Omental fat pad (tissue), 3 donors: ENCODE measurements at regions not wholly inside any gene's neighbourhood (a gene's known extent, or its start where the extent isn't known, plus 50 kb on each side); places are given as distances from the start of the nearest gene placed in this dataset.

Experiments used
- ATAC-seq: fragments of 150-250 bp; one replicate; pipeline ENCODE4 v1.9.1; 2016; ENCODE audit warnings: mild to moderate bottlenecking, moderate library complexity; ENCODE audit not compliant: low FRiP score
- DNase-seq: peaks from one replicate; pipeline ENCODE4 v3.0.0-alpha.2; 2019; ENCODE audit warnings: low spot score
- CTCF ChIP-seq, 3 donors: fragments of 450-650 bp; IDR thresholded peaks; one replicate each; pipeline ENCODE4 v1.5.1; 2016 to 2017; ENCODE audit warnings: antibody characterized with exemption in 3 of 3, mild to moderate bottlenecking in 3 of 3, moderate library complexity in 2 of 3

GRCh38 chr12:40505327-40505726, 186.9 kb upstream of the CNTN1 start:
- no peak for TF ChIP-seq CTCF (IDR thresholded peaks at IDR 0.05)
- ATAC-seq: no peak
- no peak for DNase-seq

- TF ChIP-seq CTCF (IDR thresholded peaks at IDR 0.05): no peak
- no peak for DNase-seq
- ATAC-seq: no peak
Measured at GRCh38 chr12:40508421-40508820, 183.8 kb upstream of the CNTN1 start.

GRCh38 chr12:40511341-40511740, 180.9 kb upstream of the CNTN1 start:
- no peak for TF ChIP-seq CTCF (IDR thresholded peaks at IDR 0.05)
- DNase-seq (no peak), ATAC-seq (no peak)

- DNase-seq (no peak), ATAC-seq (no peak)
- no peak for TF ChIP-seq CTCF (IDR thresholded peaks at IDR 0.05)
Measured at GRCh38 chr12:40515041-40515816, 177.0 kb upstream of the CNTN1 start.

GRCh38 chr12:40522837-40523236, 169.4 kb upstream of the CNTN1 start:
- ATAC-seq (no peak), DNase-seq (no peak)
- TF ChIP-seq CTCF (IDR thresholded peaks at IDR 0.05): no peak

- TF ChIP-seq CTCF (IDR thresholded peaks at IDR 0.05): no peak
- ATAC-seq (no peak), DNase-seq (no peak)
Measured at GRCh38 chr12:40525054-40525453, 167.2 kb upstream of the CNTN1 start.

GRCh38 chr12:40534828-40535227, 157.4 kb upstream of the CNTN1 start:
- DNase-seq: no peak
- no peak for TF ChIP-seq CTCF (IDR thresholded peaks at IDR 0.05)
- no peak for ATAC-seq
